ENCODE measurements at regions not wholly inside any gene's neighbourhood (a gene's known extent, or its start where the extent isn't known, plus 50 kb on each side); places are given as distances from the start of the nearest gene placed in this dataset.

GRCh38 chr15:86010891-86011290 is 68.8 kb upstream of the AGBL1 start:
- TF ChIP-seq CTCF (IDR thresholded peaks at IDR 0.05; ENCODE audit: insufficient read depth, missing control alignments): no peak
- no peak for FAIRE-seq
- no peak for DNase-seq (ENCODE audit: insufficient read length, low spot score)

GRCh38 chr15:86014016-86014415 is 65.7 kb upstream of the AGBL1 start:
- TF ChIP-seq CTCF (IDR thresholded peaks at IDR 0.05; ENCODE audit: insufficient read depth, missing control alignments): no peak
- FAIRE-seq (no peak), DNase-seq (ENCODE audit: insufficient read length, low spot score) (no peak)

- no peak for TF ChIP-seq CTCF (IDR thresholded peaks at IDR 0.05; ENCODE audit: insufficient read depth, missing control alignments)
- DNase-seq (ENCODE audit: insufficient read length, low spot score): no peak
- FAIRE-seq: no peak
Observed at GRCh38 chr15:86016750-86017149, 62.9 kb upstream of the AGBL1 start.

GRCh38 chr15:86018679-86019078 is 61.0 kb upstream of the AGBL1 start:
- FAIRE-seq (no peak), DNase-seq (ENCODE audit: insufficient read length, low spot score) (no peak)
- TF ChIP-seq CTCF (IDR thresholded peaks at IDR 0.05; ENCODE audit: insufficient read depth, missing control alignments): no peak

- TF ChIP-seq CTCF (IDR thresholded peaks at IDR 0.05; ENCODE audit: insufficient read depth, missing control alignments): no peak
- DNase-seq (ENCODE audit: insufficient read length, low spot score) (no peak), FAIRE-seq (no peak)
Observed at GRCh38 chr15:86021281-86022264, 58.1 kb upstream of the AGBL1 start.

GRCh38 chr15:86028961-86029360 is 50.7 kb upstream of the AGBL1 start:
- no peak for DNase-seq (ENCODE audit: insufficient read length, low spot score)
- no peak for FAIRE-seq
- no peak for TF ChIP-seq CTCF (IDR thresholded peaks at IDR 0.05; ENCODE audit: insufficient read depth, missing control alignments)

Measured in D721Med (cell line).